ENCODE measurements at regions not wholly inside any gene's neighbourhood (a gene's known extent, or its start where the extent isn't known, plus 50 kb on each side); places are given as distances from the start of the nearest gene placed in this dataset.

DNA sequence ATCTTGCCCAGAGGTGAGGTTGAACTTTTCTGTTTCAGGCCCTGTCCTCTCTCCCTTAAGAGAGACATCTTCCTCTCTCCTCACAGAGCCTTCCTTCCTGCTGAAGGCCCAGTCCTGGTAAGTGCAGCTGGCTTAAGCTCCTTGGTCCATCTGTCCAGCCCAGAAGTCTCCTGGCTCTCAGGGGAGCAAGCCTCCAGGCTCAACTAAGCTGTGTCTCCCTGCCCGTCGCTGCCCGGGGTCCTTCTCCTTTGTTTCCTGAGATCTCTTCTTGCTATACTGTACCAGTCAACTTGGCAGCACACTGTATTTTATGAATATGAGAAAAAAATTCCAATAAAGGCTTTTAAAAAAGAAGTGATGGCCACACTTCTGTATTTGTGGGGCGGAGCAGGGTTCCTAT, 77.4 kb downstream of the KCNF1 start:
- no peaks in the 10 kb centered on the region for H3K27me3 ChIP-seq (ENCODE audit: insufficient read depth, low read depth)
- no peaks in the 10 kb centered on the region for H3K79me2 ChIP-seq (ENCODE audit: low read depth)
- no peaks in the 10 kb centered on the region for H3K9me2 ChIP-seq (ENCODE audit: insufficient read depth)
- no peaks in the 10 kb centered on the region for H3K36me3 ChIP-seq (ENCODE audit: low read depth)
- no peak overlapping the region for H3K27ac ChIP-seq
- H4K20me1 ChIP-seq (ENCODE audit: insufficient read depth) = no peaks in the 10 kb centered on the region
- no peak for TF ChIP-seq CTCF (conservative IDR thresholded peaks at IDR 0.05)
- TF ChIP-seq EZH2 (IDR thresholded peaks at IDR 0.05; ENCODE audit: low read depth) = no peak
- DNase-seq = no peak
- intact Hi-C loops (cut with micrococcal nuclease; ENCODE audit: unreplicated experiment) = no loop called here
- H3K4me2 ChIP-seq = no peak overlapping the region
- no peak overlapping the region for H2AFZ ChIP-seq
- CTCF ChIA-PET = interaction anchor here (0.6 kb wide), 1 partner anchor 332 kb away, joined by 3 read pairs; no protein-coding TSS in a partner anchor
- H3K9me3 ChIP-seq (ENCODE audit: insufficient read depth, low read depth) = no peaks in the 10 kb centered on the region
- no peak overlapping the region for H3K4me3 ChIP-seq
- no TSS peak for BruUV-seq (replicated peaks)
- POLR2A ChIA-PET (ENCODE audit: unreplicated experiment) = no interaction called here
- H3F3A ChIP-seq (ENCODE audit: insufficient read depth, low read depth) = no peaks in the 10 kb centered on the region
- no peaks in the 10 kb centered on the region for H3K4me1 ChIP-seq (replicated peaks; ENCODE audit: insufficient read depth)

DNA sequence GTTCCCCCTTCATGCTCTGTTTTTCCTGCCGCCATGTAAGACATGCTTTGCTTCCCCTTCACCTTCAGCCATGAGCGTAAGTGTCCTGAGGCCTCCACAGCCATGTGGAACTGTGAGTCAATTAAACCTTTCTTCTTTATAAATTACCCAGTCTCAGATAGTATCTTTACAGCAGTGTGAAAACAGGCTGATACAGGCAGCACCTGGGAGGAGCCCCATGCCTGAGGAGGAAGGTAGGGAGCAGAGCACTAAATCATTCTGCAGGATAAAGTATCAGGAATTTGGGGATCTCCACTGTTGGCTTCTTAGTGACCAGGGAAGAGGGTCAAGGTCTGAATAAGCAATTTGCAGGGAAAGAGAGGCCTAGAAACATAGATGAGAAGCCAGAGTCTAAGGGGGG, 78.0 kb downstream of the KCNF1 start:
- H3K36me3 ChIP-seq (ENCODE audit: low read depth) = no peaks in the 10 kb centered on the region
- H3K9me2 ChIP-seq (ENCODE audit: insufficient read depth) = no peaks in the 10 kb centered on the region
- DNase-seq = no peak
- POLR2A ChIA-PET (ENCODE audit: unreplicated experiment) = no interaction called here
- BruUV-seq (replicated peaks) = no TSS peak
- intact Hi-C loops (cut with micrococcal nuclease; ENCODE audit: unreplicated experiment) = no loop called here
- H3K4me3 ChIP-seq = no peak overlapping the region
- H3K9me3 ChIP-seq (ENCODE audit: insufficient read depth, low read depth) = no peaks in the 10 kb centered on the region
- H3K27me3 ChIP-seq (ENCODE audit: insufficient read depth, low read depth) = peaks cover 2% of the 10 kb centered on the region; the same call in 1 of the 2 replicates
- no peak overlapping the region for H3K4me2 ChIP-seq
- no peak overlapping the region for H3K27ac ChIP-seq
- no peak overlapping the region for H2AFZ ChIP-seq
- H3K79me2 ChIP-seq (ENCODE audit: low read depth) = no peaks in the 10 kb centered on the region
- TF ChIP-seq EZH2 (IDR thresholded peaks at IDR 0.05; ENCODE audit: low read depth) = no peak
- TF ChIP-seq CTCF (conservative IDR thresholded peaks at IDR 0.05) = no peak
- H4K20me1 ChIP-seq (ENCODE audit: insufficient read depth) = no peaks in the 10 kb centered on the region
- no peaks in the 10 kb centered on the region for H3F3A ChIP-seq (ENCODE audit: insufficient read depth, low read depth)
- H3K4me1 ChIP-seq (replicated peaks; ENCODE audit: insufficient read depth) = no peaks in the 10 kb centered on the region
- CTCF ChIA-PET = no interaction called here

GRCh38 chr2:10990561-10991111, 78.9 kb downstream of the KCNF1 start:
- H3K4me3 ChIP-seq = no peak overlapping the region
- no peaks in the 10 kb centered on the region for H3K9me2 ChIP-seq (ENCODE audit: insufficient read depth)
- POLR2A ChIA-PET (ENCODE audit: unreplicated experiment) = no interaction called here
- BruUV-seq (replicated peaks) = no TSS peak
- no peak for DNase-seq
- no peaks in the 10 kb centered on the region for H3F3A ChIP-seq (ENCODE audit: insufficient read depth, low read depth)
- CTCF ChIA-PET = no interaction called here
- H2AFZ ChIP-seq = no peak overlapping the region
- TF ChIP-seq EZH2 (IDR thresholded peaks at IDR 0.05; ENCODE audit: low read depth) (no peak), CTCF (conservative IDR thresholded peaks at IDR 0.05) (no peak)
- H4K20me1 ChIP-seq (ENCODE audit: insufficient read depth) = no peaks in the 10 kb centered on the region
- H3K4me1 ChIP-seq (replicated peaks; ENCODE audit: insufficient read depth) = no peaks in the 10 kb centered on the region
- intact Hi-C loops (cut with micrococcal nuclease; ENCODE audit: unreplicated experiment) = no loop called here
- no peak overlapping the region for H3K27ac ChIP-seq
- no peaks in the 10 kb centered on the region for H3K36me3 ChIP-seq (ENCODE audit: low read depth)
- no peak overlapping the region for H3K4me2 ChIP-seq
- H3K27me3 ChIP-seq (ENCODE audit: insufficient read depth, low read depth) = peaks cover 11% of the 10 kb centered on the region; the same call in 1 of the 2 replicates
- H3K9me3 ChIP-seq (ENCODE audit: insufficient read depth, low read depth) = no peaks in the 10 kb centered on the region
- no peaks in the 10 kb centered on the region for H3K79me2 ChIP-seq (ENCODE audit: low read depth)
